Kidney glomerular epithelial cell (primary cell): ENCODE measurements at regions not wholly inside any gene's neighbourhood (a gene's known extent, or its start where the extent isn't known, plus 50 kb on each side); places are given as distances from the start of the nearest gene placed in this dataset.
A peak's percentile ranks its signal among the peaks of the same experiment; 100 is the strongest.

Source experiments
- DNase-seq: peaks from one replicate; lab custom pipeline; 2025; lab: John Stamatoyannopoulos, UW

GRCh38 chr13:40145139-40145538, 489.7 kb downstream of the COG6 start:
- DNase-seq: no peak

DNA sequence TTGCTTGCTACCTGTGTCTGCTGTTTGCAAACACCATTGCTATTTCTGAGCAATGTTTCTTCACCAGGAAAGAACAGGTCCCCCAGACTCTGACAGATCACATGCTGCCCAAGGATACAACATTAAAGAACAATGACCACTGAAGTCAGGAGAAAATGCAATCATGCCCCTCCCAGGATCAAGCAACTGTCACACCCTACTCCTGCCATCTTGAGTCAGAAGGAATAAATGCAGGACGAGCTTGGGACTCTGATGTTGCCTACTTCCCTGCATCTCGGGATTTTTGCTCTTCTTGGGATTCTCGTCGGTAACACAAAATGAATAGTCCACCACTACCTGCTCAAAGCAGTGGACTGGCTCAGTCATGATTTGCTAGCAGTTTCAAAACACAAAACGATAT, 490.6 kb downstream of the COG6 start:
- DNase-seq: no peak

DNA sequence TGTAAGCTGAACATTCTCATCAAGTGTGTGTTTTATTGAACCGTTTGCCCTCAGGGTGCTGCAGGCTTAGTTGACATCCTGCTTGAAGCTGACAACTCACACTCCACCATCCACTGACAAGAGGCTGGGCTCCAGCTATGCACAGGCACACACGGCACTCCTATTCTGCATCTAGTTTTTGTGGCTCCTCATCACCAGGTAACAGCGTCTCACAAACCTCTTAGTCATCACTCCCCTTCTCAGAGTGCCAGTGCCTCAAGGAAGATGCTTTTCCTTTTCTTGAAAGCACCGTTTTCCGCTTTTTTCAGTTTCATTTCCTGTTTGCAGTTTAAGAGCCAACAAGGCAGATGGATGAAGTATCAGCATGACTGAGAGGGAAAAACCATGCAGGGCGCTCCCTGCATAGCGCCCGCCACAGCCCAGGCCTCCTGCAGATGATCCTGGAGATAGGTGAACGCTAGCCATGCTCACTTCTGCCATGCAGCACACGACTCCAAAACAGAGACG, 491.2 kb downstream of the COG6 start:
- DNase-seq: no peak

DNA sequence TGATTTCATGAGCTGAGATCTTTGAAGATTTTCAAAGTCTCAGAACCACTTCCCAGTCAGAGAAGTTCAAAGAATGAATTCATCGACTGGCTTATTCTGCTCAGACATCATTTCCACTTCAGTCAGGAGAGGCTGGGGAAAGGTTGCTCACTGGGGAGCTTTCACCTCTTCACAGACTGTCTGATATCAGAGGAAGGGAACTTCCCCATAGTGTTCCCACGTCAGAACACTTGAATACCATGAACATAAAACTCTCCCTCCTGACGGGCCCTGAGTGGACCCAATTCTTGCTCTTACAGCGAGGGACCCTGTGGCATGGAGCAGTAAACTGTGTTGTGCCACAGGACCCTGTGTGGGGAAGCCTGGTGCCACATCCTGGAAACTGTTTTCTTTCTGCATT, 492.6 kb downstream of the COG6 start:
- no peak for DNase-seq

- no peak for DNase-seq
Measured at GRCh38 chr13:40148742-40149141, 493.3 kb downstream of the COG6 start.

GRCh38 chr13:40149611-40150274, 494.3 kb downstream of the COG6 start:
- DNase-seq: peak; percentile 77

- no peak for DNase-seq
Measured at GRCh38 chr13:40151673-40152072, 496.2 kb downstream of the COG6 start.

- peak; percentile 59 for DNase-seq
Measured at GRCh38 chr13:40152145-40152544, 496.7 kb downstream of the COG6 start.

DNA sequence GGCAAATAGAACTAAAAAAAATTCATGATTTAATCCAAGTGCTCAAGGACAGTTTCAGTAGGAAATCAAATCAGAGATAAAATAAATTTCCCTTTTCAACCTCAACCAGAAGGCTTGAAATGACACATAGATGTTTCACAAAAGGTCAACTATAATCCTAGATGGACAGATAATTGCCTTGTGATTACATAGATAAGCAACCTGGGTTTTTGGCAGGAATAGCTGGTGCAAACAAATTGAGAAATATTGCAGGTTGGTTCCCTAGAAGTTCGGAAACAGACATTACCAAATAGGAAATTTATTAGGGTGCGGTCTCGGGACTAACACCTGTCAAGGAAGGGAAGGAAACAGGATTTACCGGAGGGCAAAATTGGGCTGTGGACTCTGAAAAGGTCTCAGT, 497.5 kb downstream of the COG6 start:
- DNase-seq: no peak

GRCh38 chr13:40153516-40153915, 498.1 kb downstream of the COG6 start:
- DNase-seq: no peak

DNA sequence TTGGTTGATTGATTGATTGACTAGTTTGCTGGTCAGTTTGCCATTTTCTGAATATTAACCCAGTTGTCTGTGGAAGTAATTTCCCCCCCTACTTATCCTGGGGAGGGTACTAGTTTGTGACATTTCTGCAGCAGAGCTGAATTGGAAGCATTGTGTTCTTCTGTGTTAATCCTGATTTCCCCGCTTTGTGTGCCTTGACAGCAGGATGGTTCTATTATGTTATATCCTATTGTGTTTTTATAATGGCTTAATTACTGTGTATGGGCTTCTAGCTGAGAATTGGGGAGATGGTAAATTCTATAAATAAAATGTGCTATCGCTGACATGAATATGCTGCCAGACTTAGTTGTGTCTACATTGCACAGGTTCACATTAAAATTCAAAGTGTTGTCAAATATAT, 499.7 kb downstream of the COG6 start:
- DNase-seq: no peak

DNA sequence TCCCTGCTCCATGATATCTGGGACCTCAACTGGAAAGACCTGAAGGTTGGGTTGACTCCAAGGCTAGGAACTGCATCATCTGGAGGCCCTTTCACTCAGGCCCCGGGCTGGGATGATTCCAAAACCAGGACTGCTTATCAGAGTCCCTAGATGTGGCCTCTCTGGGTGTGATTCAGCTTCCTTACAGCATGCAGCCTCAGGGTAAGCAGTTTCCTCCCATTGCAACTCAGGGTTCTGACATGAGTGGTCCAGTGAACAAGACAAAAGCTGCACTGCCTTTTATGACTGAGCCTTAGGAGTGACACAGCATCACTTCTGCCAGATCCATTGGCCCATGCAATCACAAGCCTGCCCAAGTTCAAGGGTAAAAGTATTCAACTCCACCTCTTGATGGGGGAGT, 502.8 kb downstream of the COG6 start:
- DNase-seq: no peak

GRCh38 chr13:40158757-40159156, 503.3 kb downstream of the COG6 start:
- DNase-seq: no peak

- DNase-seq: no peak
Measured at GRCh38 chr13:40159736-40160135, 504.3 kb downstream of the COG6 start.

DNA sequence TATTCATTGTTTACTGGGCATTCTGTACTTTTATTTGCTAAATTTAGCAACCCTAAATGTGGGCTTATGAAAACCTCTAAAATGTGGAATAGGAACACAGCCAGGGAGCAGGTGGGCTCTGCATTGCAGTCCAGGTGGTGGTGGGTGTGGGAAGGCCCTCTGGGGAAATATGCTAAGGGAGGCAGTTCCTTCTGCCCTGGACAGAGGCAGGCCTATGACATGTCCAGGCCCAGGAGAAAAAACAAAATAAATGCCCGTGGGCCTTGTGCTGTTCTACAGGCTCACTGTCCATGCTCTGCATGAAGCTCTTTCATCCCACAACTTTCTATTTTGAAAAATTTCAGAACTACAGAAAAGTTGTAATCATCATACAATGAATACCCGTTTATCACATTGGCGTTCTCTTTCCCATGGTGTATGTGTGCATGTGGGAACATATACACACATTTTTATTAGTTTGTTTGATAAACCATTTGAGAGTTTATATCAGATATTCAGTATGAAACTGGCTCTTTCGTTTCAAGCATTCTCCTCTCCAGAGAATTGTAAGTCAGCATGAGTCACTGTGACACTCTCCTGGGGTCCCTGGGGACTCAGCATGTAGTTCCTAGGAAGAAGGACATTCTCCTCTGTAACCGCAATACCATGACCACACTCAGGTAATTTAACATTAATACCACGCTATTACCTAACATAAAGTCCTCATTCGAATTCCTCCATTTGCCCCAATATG, 505.3 kb downstream of the COG6 start:
- no peak for DNase-seq

DNA sequence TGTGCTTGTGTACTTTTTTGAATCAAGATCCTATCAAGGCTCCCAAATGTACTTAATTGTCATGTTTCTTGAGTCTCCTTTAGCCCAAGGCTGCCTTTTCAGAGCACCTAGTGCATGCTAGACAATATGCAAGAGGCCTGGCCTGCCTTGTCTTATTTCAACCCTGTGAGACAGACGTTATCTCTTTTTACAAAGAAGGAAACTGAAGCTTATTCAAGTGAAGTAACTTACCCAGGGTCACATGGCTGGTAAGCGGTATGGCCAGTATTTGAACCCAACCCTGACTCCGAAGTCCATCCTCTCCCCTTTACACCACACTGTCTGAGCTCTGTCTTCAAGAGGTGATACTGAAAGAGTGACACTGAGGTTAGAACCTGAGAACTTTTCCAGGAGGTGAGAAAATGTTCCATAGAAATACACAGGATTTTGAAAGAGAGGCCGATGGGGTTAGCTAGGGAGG, 505.1 kb downstream of the FOXO1 start:
- DNase-seq: no peak

- no peak for DNase-seq
Measured at GRCh38 chr13:40161931-40162330, 504.5 kb downstream of the FOXO1 start.

DNA sequence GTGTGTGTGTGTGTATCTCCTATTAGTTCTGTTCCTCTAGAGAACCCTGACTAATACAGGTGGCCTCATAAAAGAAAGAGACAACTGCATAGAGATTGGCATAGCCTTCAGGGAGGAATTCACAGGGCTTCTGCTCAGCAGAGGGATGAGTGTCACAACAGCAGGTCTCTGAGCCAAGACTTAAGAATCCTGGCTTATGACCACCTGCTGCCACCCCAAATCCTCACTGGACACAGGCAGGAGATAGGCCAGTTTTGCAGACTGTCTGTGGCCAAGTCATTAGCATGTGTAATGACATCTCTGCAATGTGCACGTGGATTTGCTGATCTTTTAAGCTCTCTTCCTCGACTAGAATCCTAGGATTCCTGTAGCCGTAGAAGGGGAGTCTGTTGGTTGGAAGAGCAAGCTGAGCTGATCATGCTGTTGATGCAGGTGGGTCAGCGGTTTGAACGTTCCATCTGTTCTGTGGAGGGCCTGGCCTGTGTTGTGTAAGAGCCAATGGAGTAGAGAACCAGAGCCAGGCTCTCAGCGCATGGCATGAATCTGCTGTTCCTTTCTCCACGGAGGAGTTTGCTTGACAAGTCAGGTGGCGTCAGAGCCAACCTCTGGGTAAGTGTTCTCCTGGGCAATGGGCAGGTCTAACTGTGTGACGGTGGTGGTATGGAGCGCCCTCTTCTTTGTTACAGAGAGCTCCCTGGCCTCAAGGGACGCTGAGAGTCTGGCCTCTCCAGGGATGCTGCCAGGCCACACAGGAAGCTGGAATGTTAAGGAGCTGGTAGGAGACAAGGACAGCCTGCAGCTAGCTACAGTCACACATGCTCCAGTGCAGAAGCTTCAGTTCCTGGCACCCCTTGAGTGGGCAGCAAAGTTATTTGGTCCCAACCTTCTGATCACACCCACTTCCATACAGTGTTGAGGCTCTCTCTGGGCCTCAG, 503.1 kb downstream of the FOXO1 start:
- no peak for DNase-seq

GRCh38 chr13:40164133-40164532, 502.3 kb downstream of the FOXO1 start:
- peak; percentile 31 for DNase-seq

GRCh38 chr13:40165316-40165932, 501.0 kb downstream of the FOXO1 start:
- no peak for DNase-seq

- DNase-seq: no peak
Measured at GRCh38 chr13:40167327-40167726, 499.1 kb downstream of the FOXO1 start.
